Sciatic nerve (tissue), 2 donors: ENCODE measurements at regions not wholly inside any gene's neighbourhood (a gene's known extent, or its start where the extent isn't known, plus 50 kb on each side); places are given as distances from the start of the nearest gene placed in this dataset.
"Not testable (repeated sequence)": the region's sequence is repeated elsewhere in the genome, so short reads cannot be mapped to it uniquely, and the experiment has no call there.

Experiments
- ATAC-seq: fragments of 200-7000 bp; cut with Tn5 transposase; one replicate; pipeline ENCODE4 v1.9.1; 2020; ENCODE audit warnings: mild to moderate bottlenecking, moderate library complexity
- DNase-seq: peaks from one replicate; pipeline ENCODE4 v3.0.0-alpha.2; 2020; ENCODE audit warnings: low spot score
- intact Hi-C: fragments of 100-400 bp; cut with DNase I; formaldehyde crosslinking; loops from one replicate; pipeline ENCODE4 v1.14.2; 2022
- donor health status: DM: no; HTN: no; CAD: no.
- donor health status: DM: no; HTN: no; CAD: no.

GRCh38 chr6:170036367-170036766 is 254.5 kb downstream of the DLL1 start:
- DNase-seq, ATAC-seq, intact Hi-C loops: not testable (repeated sequence)

- intact Hi-C loops: no loop called here
- ATAC-seq: no peak
Measured at GRCh38 chr6:170035901-170036304, 255.0 kb downstream of the DLL1 start.

GRCh38 chr6:170035044-170035443 is 255.8 kb downstream of the DLL1 start:
- DNase-seq (no peak), ATAC-seq (no peak)
- intact Hi-C loops: no loop called here

More at GRCh38 chr6:170035901-170036304, 255.0 kb downstream of the DLL1 start:
- DNase-seq: peak; percentile 43

GRCh38 chr6:170034294-170034693 is 256.6 kb downstream of the DLL1 start:
- DNase-seq: peak; percentile 35
- intact Hi-C loops: no loop called here
- no peak for ATAC-seq

GRCh38 chr6:170033666-170034065 is 257.2 kb downstream of the DLL1 start:
- intact Hi-C loops: no loop called here
- ATAC-seq (no peak), DNase-seq (peak; percentile 39)

GRCh38 chr6:170032706-170033309 is 258.1 kb downstream of the DLL1 start:
- intact Hi-C loops: no loop called here
- ATAC-seq (no peak), DNase-seq (peak; percentile 28)

- ATAC-seq: no peak
- DNase-seq: peak; percentile 22
- intact Hi-C loops: no loop called here
Measured at GRCh38 chr6:170032197-170032596, 258.7 kb downstream of the DLL1 start.

GRCh38 chr6:170031684-170032121 is 259.2 kb downstream of the DLL1 start:
- no peak for ATAC-seq
- DNase-seq: peak; percentile 27
- intact Hi-C loops: no loop called here

GRCh38 chr6:170030821-170031471 is 259.9 kb downstream of the DLL1 start:
- peak; percentile 49 for DNase-seq
- intact Hi-C loops: no loop called here
- ATAC-seq: no peak

GRCh38 chr6:170030284-170030815 is 260.5 kb downstream of the DLL1 start:
- intact Hi-C loops: no loop called here
- no peak for DNase-seq
- no peak for ATAC-seq

- intact Hi-C loops: no loop called here
- DNase-seq: peak; percentile 38
- no peak for ATAC-seq
Measured at GRCh38 chr6:170029416-170030283, 261.2 kb downstream of the DLL1 start.

GRCh38 chr6:170028629-170029345 is 262.1 kb downstream of the DLL1 start:
- ATAC-seq (no peak), DNase-seq (peak; percentile 46)
- intact Hi-C loops: no loop called here

GRCh38 chr6:170027647-170028043 is 263.2 kb downstream of the DLL1 start:
- intact Hi-C loops: no loop called here
- DNase-seq (peak; percentile 10), ATAC-seq (no peak)

- ATAC-seq: no peak
- intact Hi-C loops: no loop called here
- DNase-seq: no peak
Measured at GRCh38 chr6:170026751-170027646, 263.9 kb downstream of the DLL1 start.

- no peak for ATAC-seq
- intact Hi-C loops: no loop called here
- DNase-seq: peak; percentile 57
Measured at GRCh38 chr6:170025935-170026750, 264.7 kb downstream of the DLL1 start.

- ATAC-seq: no peak
- peak; percentile 53 for DNase-seq
- intact Hi-C loops: no loop called here
Measured at GRCh38 chr6:170025341-170025911, 265.5 kb downstream of the DLL1 start.

GRCh38 chr6:170024940-170025339 is 265.9 kb downstream of the DLL1 start:
- peak; percentile 61 for ATAC-seq
- peak; percentile 63 for DNase-seq
- intact Hi-C loops: no loop called here
